Kidney (tissue), 13 donors: ENCODE measurements at regions not wholly inside any gene's neighbourhood (a gene's known extent, or its start where the extent isn't known, plus 50 kb on each side); places are given as distances from the start of the nearest gene placed in this dataset.

ENCODE experiments used
- DNase-seq, 5 donors: peaks; one replicate each; pipeline ENCODE4 v3.0.0-alpha.2; 2013 to 2020
- FAIRE-seq: peaks from 2 replicates; lab custom pipeline; 2012; peaks lifted over from hg19 to GRCh38; lab: Jason Lieb, UNC
- H3K27ac ChIP-seq, 2 donors: one replicate each; pipeline ENCODE4 v1.7.0; 2013; ENCODE audit warnings: low read depth in 2 of 2, low read length in 2 of 2, inconsistent platforms in 1 of 2
- H3K27me3 ChIP-seq: one replicate; pipeline ENCODE4 v1.7.1; 2013; ENCODE audit warnings: low read length, inconsistent platforms; ENCODE audit not compliant: control insufficient read depth, insufficient read depth
- H3K36me3 ChIP-seq, 3 donors: one replicate each; pipeline versions ENCODE4 v1.7.0 to v1.7.1; 2013; ENCODE audit warnings: low read length in 3 of 3, control low read depth in 1 of 3, inconsistent platforms in 1 of 3; ENCODE audit not compliant: insufficient read depth in 3 of 3, control insufficient read depth in 2 of 3
- H3K4me1 ChIP-seq, 3 donors: one replicate each; pipeline versions ENCODE4 v1.7.0 to v1.7.1; 2013; ENCODE audit warnings: low read length in 3 of 3, inconsistent platforms in 1 of 3, low read depth in 1 of 3; ENCODE audit not compliant: control insufficient read depth in 2 of 3, insufficient read depth in 2 of 3
- H3K4me3 ChIP-seq, 3 donors: one replicate each; pipeline versions ENCODE4 v1.7.0 to v1.8.1; 2013; ENCODE audit warnings: low read length in 3 of 3, control low read depth in 1 of 3, inconsistent platforms in 1 of 3
- H3K9ac ChIP-seq, 3 donors: one replicate each; pipeline versions ENCODE4 v1.7.0 to v1.7.1; 2013; ENCODE audit warnings: low read length in 3 of 3, control low read depth in 1 of 3, inconsistent platforms in 1 of 3
- H3K9me3 ChIP-seq, 3 donors: one replicate each; pipeline versions ENCODE4 v1.7.0 to v1.7.1; 2013; ENCODE audit warnings: low read length in 3 of 3, control low read depth in 1 of 3, inconsistent platforms in 1 of 3; ENCODE audit not compliant: control insufficient read depth in 2 of 3, insufficient read depth in 1 of 3
- intact Hi-C: fragments of 100-400 bp; cut with DNase I; formaldehyde crosslinking; loops from one replicate; pipeline ENCODE4 v1.11.1; 2022
- TF ChIP-seq, protein P1 (sequence below): IDR thresholded peaks from 3 replicates; pipeline ENCODE4 v1.5.1; 2012; ENCODE audit warnings: mild to moderate bottlenecking, moderate library complexity, borderline replicate concordance; ENCODE audit not compliant: insufficient read depth; ENCODE audit errors: extremely low read depth
- donor health status: control.
- donor health status: control.
- donor health status: control.
- donor health status: control.
- donor health status: control.
- donor health status: DM: yes; HTN: yes; CAD: no.
- donor health status: Normal renal cell carcinoma (clear cell type).

DNA sequence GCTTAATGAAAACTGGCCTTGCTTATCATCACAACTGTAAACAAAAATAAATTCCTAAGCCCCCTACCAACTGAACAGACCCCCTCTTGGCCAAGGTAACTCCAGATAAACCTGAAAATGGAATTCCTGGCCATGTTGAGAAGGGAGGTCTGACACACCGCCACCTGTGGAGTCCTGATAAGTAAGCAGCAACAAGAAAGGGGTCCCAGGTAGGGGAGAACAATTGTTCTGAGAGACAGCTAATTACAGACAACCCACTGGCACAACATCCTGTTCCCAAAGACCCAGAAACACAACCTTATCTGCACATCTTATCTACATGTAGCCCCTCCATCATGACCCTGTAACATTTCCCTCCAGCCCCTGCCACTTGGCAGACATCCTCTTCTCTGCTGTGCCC is 91.2 kb upstream of the TNR start:
- Histone ChIP-seq H3K27me3 (no peaks in the 10 kb centered on the region), H3K9ac (no peak overlapping the region), H3K4me1 (no peaks in the 10 kb centered on the region), H3K4me3 (no peak overlapping the region), H3K27ac (no peak overlapping the region), H3K9me3 (no peaks in the 10 kb centered on the region), H3K36me3 (no peaks in the 10 kb centered on the region)
- FAIRE-seq (no peak), DNase-seq (no peak)
- intact Hi-C loops: no loop called here
- TF ChIP-seq, protein P1, sequence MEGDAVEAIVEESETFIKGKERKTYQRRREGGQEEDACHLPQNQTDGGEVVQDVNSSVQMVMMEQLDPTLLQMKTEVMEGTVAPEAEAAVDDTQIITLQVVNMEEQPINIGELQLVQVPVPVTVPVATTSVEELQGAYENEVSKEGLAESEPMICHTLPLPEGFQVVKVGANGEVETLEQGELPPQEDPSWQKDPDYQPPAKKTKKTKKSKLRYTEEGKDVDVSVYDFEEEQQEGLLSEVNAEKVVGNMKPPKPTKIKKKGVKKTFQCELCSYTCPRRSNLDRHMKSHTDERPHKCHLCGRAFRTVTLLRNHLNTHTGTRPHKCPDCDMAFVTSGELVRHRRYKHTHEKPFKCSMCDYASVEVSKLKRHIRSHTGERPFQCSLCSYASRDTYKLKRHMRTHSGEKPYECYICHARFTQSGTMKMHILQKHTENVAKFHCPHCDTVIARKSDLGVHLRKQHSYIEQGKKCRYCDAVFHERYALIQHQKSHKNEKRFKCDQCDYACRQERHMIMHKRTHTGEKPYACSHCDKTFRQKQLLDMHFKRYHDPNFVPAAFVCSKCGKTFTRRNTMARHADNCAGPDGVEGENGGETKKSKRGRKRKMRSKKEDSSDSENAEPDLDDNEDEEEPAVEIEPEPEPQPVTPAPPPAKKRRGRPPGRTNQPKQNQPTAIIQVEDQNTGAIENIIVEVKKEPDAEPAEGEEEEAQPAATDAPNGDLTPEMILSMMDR: no peak

DNA sequence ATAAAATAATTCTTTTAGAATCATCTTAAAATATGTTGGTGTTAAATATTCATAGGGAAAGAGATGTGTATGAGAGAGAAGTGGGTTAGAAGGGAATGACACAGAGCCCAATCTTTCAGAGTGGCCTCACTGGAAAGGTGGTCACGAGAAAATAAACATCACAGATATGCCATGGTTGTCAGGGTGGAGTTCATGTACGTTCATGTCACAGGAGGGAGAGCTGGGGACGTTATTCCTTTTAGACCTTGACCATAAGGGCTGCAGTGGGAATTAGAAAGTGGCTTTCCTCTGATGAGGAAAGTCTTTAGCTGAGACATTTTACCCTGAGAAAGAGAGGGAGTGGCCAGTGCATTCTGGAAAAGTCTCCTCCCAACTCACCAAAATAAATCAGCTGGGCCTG is 90.6 kb upstream of the TNR start:
- FAIRE-seq (no peak), DNase-seq (no peak)
- Histone ChIP-seq H3K9ac (no peak overlapping the region), H3K27ac (no peak overlapping the region), H3K36me3 (no peaks in the 10 kb centered on the region), H3K4me1 (no peaks in the 10 kb centered on the region), H3K27me3 (no peaks in the 10 kb centered on the region), H3K9me3 (no peaks in the 10 kb centered on the region), H3K4me3 (no peak overlapping the region)
- TF ChIP-seq, protein P1: no peak
- intact Hi-C loops: no loop called here

DNA sequence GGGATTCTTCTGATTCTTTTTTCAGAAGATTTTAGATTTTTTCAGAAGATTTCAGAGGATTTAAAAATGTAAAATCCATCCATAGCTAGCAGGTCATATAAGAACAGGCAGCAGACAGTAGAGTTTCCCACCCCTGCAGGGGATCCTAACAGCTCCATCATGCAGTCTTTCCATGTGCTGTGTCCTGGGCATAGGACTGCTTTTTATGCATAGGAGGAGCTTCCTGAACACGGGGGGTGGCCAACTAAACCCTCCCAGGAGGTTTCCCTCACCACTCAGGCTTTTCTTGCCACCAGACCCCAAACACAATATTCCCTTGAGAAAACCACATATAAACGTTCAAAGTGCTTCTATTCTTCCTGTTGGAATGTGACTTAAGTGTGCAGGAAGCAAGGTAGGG is 90.1 kb upstream of the TNR start:
- FAIRE-seq (no peak), DNase-seq (no peak)
- TF ChIP-seq, protein P1: no peak
- Histone ChIP-seq H3K9ac (no peak overlapping the region), H3K4me3 (no peak overlapping the region), H3K4me1 (no peaks in the 10 kb centered on the region), H3K27ac (no peak overlapping the region), H3K27me3 (no peaks in the 10 kb centered on the region), H3K9me3 (no peaks in the 10 kb centered on the region), H3K36me3 (no peaks in the 10 kb centered on the region)
- intact Hi-C loops: no loop called here

DNA sequence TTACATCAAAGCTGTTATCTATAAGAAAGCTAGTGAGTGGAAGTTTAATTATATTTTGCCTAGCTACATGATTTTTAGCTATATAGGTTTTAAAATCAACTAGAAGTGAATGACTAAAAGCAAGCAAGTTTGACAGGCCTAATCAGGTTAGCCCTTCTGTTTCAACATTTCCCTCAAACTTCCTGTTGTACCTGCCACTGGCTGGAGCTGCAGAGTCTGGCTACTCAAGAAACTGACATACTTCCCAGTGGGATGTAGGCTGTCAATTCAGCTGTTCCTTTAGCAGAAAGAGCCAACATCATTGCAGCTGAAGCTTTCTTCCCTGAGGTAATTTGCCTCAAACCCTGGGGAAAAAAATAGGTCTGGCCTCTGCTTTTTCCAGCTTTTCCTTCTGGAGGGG is 87.1 kb upstream of the TNR start:
- Histone ChIP-seq H3K9ac (no peak overlapping the region), H3K4me1 (no peaks in the 10 kb centered on the region), H3K9me3 (no peaks in the 10 kb centered on the region), H3K27ac (no peak overlapping the region), H3K4me3 (no peak overlapping the region), H3K27me3 (no peaks in the 10 kb centered on the region), H3K36me3 (no peaks in the 10 kb centered on the region)
- TF ChIP-seq, protein P1: no peak
- intact Hi-C loops: no loop called here
- FAIRE-seq (no peak), DNase-seq (no peak)
